Stimulated activated CD4-positive, alpha-beta T cell treated with anti-CD3 and anti-CD28 coated beads, Interleukin-4, amount 100 ng/mL, for 4 hours (primary cell): ENCODE measurements at regions not wholly inside any gene's neighbourhood (a gene's known extent, or its start where the extent isn't known, plus 50 kb on each side); places are given as distances from the start of the nearest gene placed in this dataset.
"Not testable (repeated sequence)": the region's sequence is repeated elsewhere in the genome, so short reads cannot be mapped to it uniquely, and the experiment has no call there.

ENCODE experiments used
- DNase-seq, 2 experiments: peaks; one replicate each; pipeline ENCODE4 v3.0.0-alpha.2; 2020

- DNase-seq, result no peak
Measured at GRCh38 chr22:35138521-35138920, 72.6 kb downstream of the ISX start.

- DNase-seq, result no peak
Measured at GRCh38 chr22:35140879-35141745, 75.2 kb downstream of the ISX start.

- no peak for DNase-seq
Measured at GRCh38 chr22:35148381-35148780, 82.4 kb downstream of the ISX start.

- no peak for DNase-seq
Measured at GRCh38 chr22:35148866-35149548, 83.0 kb downstream of the ISX start.

GRCh38 chr22:35150183-35151107 is 84.5 kb downstream of the ISX start:
- DNase-seq, result peak; percentile 21 to 55

- DNase-seq, result no peak
Measured at GRCh38 chr22:35152316-35152715, 86.4 kb downstream of the ISX start.

GRCh38 chr22:35154937-35155387 is 89.0 kb downstream of the ISX start:
- no peak for DNase-seq

- DNase-seq, result no peak
Measured at GRCh38 chr22:35155403-35156025, 89.6 kb downstream of the ISX start.

GRCh38 chr22:35156945-35157344 is 91.0 kb downstream of the ISX start:
- DNase-seq, result no peak

GRCh38 chr22:35158336-35158735 is 92.4 kb downstream of the ISX start:
- no peak for DNase-seq

- DNase-seq, result no peak
Measured at GRCh38 chr22:35159343-35159742, 93.4 kb downstream of the ISX start.

- no peak for DNase-seq
Measured at GRCh38 chr22:35160268-35160667, 94.3 kb downstream of the ISX start.

- DNase-seq, result not testable (repeated sequence)
Measured at GRCh38 chr22:35165896-35166295, 91.4 kb upstream of the HMGXB4 start.

- no peak for DNase-seq
Measured at GRCh38 chr22:35170716-35171697, 86.3 kb upstream of the HMGXB4 start.

- DNase-seq, result no peak
Measured at GRCh38 chr22:35172442-35172841, 84.9 kb upstream of the HMGXB4 start.

GRCh38 chr22:35173655-35174054 is 83.6 kb upstream of the HMGXB4 start:
- no peak for DNase-seq

- no peak for DNase-seq
Measured at GRCh38 chr22:35174401-35175038, 82.8 kb upstream of the HMGXB4 start.

GRCh38 chr22:35175392-35175791 is 81.9 kb upstream of the HMGXB4 start:
- DNase-seq, result no peak

- DNase-seq, result no peak
Measured at GRCh38 chr22:35177811-35178210, 79.5 kb upstream of the HMGXB4 start.

GRCh38 chr22:35178446-35178845 is 78.8 kb upstream of the HMGXB4 start:
- no peak for DNase-seq

- no peak for DNase-seq
Measured at GRCh38 chr22:35183917-35184316, 73.4 kb upstream of the HMGXB4 start.
